HG03520 (cell line): ENCODE measurements at regions not wholly inside any gene's neighbourhood (a gene's known extent, or its start where the extent isn't known, plus 50 kb on each side); places are given as distances from the start of the nearest gene placed in this dataset.

ENCODE experiments used
- ATAC-seq: cut with Tn5 transposase; IDR thresholded peaks from one replicate; pipeline ENCODE4 v1.9.1; 2021; ENCODE audit warnings: mild to moderate bottlenecking, moderate library complexity; ENCODE audit not compliant: unreplicated experiment

DNA sequence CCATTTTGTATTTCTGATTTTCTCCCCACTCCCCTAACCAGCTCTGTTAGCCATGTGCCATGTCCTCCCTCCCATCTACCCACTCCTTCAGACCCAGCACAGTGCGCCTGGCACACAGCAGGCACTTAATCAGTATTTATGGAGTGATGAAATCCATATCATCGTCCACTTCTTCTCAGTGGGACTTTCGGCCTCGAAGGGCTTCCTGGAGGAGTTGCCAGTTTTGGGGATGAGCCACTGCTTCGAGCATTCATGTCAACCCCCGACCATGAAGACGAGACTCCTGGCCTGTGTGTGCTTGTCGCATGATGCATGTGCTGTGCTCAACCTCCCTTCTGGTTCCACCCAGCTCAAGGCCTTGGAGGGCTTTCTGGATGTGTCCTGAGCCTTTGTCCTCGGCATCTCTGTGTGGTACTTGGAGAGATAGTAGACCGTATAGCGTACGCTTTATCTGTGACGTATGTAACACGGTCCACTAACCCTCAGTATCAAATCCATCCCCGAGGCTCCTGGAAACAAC is 119.5 kb upstream of the RTL1 start:
- ATAC-seq, result no peak

DNA sequence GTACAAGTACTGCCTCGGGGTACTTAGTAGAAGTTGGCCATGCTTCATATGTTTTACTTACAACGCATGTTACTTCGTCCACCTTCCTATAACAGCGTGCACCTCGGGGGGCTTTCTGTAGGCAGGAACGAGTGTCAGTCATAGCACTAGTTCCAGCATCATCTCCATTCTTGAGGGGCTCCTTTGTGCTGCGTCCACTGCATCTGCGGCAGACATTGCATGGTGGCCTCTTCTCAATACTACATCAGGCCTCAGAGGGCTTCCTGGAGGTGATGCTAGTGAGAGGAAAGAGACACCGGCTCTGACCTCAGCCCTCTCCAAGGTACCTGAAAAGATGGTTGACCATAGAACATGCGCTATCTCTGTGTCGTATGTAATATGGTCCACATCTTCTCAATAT is 121.2 kb upstream of the RTL1 start:
- ATAC-seq, result no peak

GRCh38 chr14:101025131-101025530 is 121.6 kb upstream of the RTL1 start:
- no peak for ATAC-seq

GRCh38 chr14:101025696-101026095 is 122.2 kb upstream of the RTL1 start:
- ATAC-seq, result no peak

DNA sequence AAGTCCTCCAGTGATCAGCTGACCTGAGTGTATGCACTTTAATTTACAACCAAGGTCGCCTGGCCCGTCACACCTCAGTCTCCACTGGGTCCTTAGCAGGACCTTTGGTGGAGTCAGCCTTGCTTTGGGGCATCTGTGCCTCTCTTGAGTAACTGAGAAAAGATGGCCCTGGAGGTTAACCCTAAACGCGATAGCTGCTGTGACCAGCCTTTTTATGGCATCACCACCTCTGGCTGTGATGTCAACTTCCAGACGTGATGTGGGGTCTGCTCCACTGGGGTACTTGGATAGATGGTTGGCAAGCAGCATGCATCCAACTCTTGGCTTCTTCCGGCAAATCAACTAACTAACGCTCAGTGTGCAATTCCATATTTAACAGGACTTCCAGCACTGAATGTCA is 122.8 kb upstream of the RTL1 start:
- no peak for ATAC-seq

DNA sequence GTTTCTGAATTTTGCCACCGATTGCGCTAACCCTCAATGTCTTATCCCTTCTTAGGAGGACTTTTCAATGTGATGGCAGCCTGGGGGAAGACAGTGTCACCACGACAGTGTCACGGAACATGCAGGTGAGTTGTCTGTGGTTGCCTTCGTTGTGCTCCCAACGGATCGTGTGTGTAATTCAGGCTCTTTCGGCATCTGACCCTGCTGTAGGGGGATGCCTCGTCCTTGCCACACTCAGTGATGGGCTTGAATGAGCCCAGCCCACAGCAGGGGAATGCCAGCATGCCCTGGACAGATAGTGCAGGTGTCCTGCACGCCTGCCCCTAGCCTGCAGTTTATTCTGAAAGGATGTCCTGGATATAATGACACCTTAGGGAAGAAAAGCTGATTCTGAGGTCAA is 123.8 kb upstream of the RTL1 start:
- no peak for ATAC-seq

DNA sequence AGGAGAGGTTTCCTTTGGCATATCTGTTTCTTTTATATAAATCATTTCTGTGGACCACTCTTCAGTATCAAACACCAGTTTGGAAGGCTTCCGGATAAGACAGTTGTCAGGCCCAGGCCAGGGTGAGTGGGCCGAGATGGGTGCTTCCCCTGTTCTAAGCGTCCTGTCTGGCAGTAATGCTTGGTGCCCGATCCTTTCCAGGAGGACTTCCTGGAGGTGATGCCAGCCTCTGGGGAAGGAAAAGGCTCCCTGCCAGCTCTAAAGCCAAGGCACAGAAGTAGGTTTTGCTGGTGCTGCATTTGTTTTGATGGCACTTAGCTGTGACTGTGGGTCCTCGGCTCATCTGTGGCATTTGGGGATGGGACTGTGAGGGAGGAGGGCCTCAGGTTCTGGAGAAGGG is 124.4 kb upstream of the RTL1 start:
- no peak for ATAC-seq

DNA sequence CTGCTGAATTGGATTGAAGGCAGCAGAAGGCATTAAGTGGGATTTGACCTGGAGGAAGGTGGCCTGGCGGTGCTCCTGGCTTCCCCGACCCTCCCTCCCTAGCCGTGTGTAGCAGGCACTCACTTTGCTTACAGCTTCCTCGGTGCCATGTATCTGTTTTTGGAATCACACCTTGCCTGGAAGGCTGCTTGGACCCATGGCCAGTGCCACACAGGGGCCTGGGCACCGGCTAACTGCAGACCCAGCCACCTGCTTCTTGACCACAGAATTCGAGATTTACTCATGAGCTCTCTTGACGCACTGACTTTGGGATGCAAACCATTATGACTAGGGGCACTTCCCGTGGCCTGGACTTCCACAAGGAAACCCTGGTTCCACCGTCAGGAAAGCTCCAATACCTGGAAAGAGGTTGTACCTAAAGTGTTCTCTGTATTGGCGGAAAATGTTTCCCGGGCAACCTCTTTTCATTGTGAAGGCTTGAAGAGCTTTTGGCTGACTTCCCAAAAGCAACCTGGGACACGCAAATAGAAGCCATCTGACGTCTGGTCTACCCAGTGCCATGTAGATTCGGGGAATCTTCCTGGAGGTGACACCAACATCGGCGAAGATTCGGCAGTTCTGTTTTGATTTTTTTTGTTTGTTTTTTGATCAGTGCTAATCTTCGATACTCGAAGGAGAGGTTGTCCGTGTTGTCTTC is 125.6 kb upstream of the RTL1 start:
- ATAC-seq, result no peak

- ATAC-seq, result no peak
Observed at GRCh38 chr14:101029668-101030290, 126.3 kb upstream of the RTL1 start.

GRCh38 chr14:101030586-101030985 is 127.1 kb upstream of the RTL1 start:
- ATAC-seq, result no peak

GRCh38 chr14:101031186-101031585 is 127.7 kb upstream of the RTL1 start:
- ATAC-seq, result no peak

- no peak for ATAC-seq
Observed at GRCh38 chr14:101031721-101032120, 128.2 kb upstream of the RTL1 start.

DNA sequence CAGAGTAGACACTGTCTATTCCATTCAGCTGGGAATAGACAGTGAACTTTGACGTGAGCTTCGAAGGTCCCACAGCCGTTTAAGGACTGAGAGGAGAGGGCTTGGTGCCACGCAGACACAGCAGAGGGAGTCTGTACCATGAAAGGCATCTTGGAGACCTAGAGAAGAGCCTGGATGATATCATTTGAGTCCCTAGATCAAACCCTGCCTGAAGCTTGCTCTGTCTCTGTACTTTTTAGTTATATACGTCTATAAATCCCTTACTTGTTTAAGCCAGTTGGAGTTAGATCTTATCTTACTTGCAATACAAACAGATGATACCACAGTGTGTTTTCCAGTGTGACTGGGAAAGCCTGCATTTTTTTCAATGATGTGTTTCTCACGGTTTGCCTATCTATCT is 128.9 kb upstream of the RTL1 start:
- ATAC-seq, result no peak

DNA sequence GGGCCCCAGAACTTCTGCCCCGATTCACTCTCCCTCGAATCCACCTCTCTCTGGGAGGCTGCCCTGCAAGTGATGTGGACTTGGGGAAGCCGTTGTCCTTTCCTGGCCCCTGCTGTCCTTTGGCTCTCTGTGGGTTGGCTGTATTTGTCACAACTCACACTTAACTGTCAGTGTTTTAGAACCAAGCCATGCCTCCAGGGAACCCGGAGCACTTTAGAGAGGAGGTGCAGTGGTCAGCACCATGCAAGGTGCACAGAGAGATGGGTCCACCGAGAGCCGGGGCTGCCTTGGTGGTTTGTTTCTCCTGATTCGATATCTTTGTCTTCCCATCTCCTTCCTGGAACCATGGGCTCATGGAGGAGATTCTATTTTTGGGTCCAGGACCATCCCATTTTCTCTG is 129.5 kb upstream of the RTL1 start:
- no peak for ATAC-seq

DNA sequence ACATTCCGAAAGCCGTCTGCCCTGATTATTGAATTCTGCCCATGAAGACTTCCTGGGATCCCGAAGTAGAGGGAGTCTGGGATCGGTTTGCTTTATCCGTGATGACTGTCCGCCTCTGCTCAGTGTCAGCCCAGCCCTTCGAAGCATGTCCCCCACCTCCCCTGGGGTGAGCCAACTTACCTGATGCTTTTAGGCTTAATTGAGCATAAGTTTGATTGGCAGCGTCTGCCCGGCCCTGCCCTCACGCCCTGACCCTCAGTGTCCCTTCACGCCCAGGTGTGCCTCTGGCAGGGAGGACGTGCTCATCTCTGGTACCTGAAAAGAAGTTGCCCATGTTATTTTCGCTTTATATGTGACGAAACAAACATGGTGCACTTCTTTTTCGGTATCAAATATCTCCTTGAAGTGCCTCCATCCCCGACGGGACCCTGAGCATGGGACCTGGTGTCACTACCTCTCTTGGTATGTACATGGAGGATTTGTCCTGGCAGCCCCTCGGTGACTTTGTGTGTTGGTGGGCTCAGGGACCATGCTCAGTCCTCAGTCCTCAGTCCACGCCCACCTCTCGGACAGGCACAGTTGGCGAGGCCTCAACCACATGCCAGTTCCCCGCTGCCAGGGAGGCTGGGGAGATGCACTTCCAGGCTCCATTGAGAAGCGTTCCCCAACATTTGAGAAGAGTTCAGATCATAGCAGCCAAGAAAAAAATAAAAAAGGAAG is 130.1 kb upstream of the RTL1 start:
- ATAC-seq, result no peak

GRCh38 chr14:101034986-101035385 is 131.5 kb upstream of the RTL1 start:
- no peak for ATAC-seq

- no peak for ATAC-seq
Observed at GRCh38 chr14:101035466-101036225, 132.1 kb upstream of the RTL1 start.

DNA sequence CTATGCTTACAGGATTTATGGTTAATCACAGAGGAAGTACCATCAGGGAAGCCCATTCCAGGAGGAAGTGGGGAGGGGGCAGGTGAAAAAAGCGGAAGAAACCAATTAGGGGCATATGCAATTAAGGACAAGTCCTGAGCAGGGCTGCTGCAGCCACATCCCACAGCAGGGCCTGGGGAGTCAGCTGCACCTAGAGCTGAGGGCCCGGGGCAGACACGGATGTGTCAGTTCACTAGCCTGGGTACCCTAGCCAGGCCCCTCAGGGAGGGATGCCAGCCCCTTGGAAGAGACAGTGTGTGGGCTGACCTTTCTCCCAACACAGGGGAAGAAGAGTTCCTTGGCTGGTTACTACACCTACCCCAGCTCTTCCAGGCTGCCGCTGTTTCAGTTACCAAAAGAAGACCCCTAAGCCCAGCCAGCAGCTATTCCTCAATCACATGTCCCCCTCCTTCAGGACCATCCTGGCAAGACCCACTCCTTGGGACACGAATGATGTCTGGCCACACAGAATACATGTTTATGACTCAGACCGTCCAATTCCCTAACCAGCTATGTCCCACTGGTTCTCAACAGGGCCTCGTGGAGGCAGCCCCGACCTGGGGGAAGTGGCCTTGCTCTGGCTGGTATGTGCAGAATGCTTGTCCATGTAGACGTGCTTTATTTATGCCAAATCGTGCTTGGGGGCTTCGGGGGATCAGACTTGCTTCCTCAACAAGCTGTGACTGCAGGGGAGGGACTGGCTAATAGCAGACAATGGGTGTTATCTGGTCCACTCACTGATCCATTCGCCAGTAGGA is 133.7 kb upstream of the RTL1 start:
- no peak for ATAC-seq

DNA sequence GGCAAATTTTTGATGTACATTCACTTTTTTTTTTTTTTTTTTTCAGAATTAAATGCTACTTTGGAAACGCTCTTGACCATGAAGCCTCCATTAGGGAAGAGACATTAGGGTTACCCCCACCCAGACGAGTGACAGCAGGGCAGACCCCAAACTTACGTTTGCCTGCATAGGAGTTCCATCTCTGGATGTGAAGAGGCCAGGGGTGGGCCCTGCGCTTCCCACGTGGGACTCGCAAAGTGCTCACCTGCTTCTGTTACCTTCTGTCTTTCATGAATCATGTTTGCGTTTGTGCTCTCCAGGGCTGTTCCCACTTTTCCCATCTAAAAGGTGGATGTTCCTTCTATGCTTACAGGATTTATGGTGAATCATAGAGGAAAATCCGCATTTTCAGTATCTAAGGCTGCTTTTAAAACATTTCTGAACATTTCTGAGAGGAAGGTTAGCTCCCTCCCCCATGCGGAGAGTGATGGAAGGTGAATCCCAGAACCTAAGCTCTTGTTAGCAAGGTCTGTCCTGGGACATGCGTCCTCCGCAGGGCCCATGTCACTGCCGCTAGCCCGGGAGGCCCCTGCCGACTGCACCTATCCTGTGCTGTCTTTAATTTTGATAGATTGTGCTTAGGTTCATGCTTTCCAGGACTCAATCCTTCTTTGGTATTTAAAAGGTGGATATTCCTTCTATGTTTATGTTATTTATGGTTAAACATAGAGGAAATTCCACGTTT is 135.7 kb upstream of the RTL1 start:
- ATAC-seq, result no peak

GRCh38 chr14:101039755-101040138 is 136.2 kb upstream of the RTL1 start:
- ATAC-seq, result no peak
